Activated CD8-positive, alpha-beta T cell treated with anti-CD3 and anti-CD28 coated beads, Interleukin-2, amount 10 ng/mL, durations not matched to agents 7 days and 5 days (primary cell): ENCODE measurements at regions not wholly inside any gene's neighbourhood (a gene's known extent, or its start where the extent isn't known, plus 50 kb on each side); places are given as distances from the start of the nearest gene placed in this dataset.

Source experiments
- ATAC-seq: fragments of 150-1000 bp; cut with Tn5 transposase; one replicate; pipeline ENCODE4 v1.10.0; 2021; ENCODE audit warnings: moderate library complexity
- CTCF ChIA-PET: fragments of 350-600 bp; sonication (Branson Sonifier 250); formaldehyde crosslinking; loops from one replicate; lab custom pipeline; 2021; ENCODE audit warnings: antibody characterized with exemption; lab: Charles Lee
- POLR2A ChIA-PET: fragments of 350-600 bp; sonication (Branson Sonifier 250); formaldehyde crosslinking; loops from one replicate; lab custom pipeline; 2021; ENCODE audit warnings: antibody characterized with exemption; lab: Charles Lee
- DNase-seq: peaks from one replicate; pipeline ENCODE4 v3.0.0-alpha.2; 2020
- H3K27ac Mint-ChIP-seq: one replicate; pipeline ENCODE4 v1.8.0; 2021; ENCODE audit warnings: mild to moderate bottlenecking, mixed read lengths
- H3K27me3 Mint-ChIP-seq: one replicate; pipeline ENCODE4 v1.8.0; 2021; ENCODE audit warnings: low read depth, mixed read lengths
- H3K36me3 Mint-ChIP-seq: one replicate; pipeline ENCODE4 v1.8.0; 2021; ENCODE audit warnings: low read depth, mixed read lengths
- H3K4me1 Mint-ChIP-seq: one replicate; pipeline ENCODE4 v1.8.0; 2021; ENCODE audit warnings: low read depth, mixed read lengths
- H3K4me3 Mint-ChIP-seq: one replicate; pipeline ENCODE4 v1.8.0; 2021; ENCODE audit warnings: mild to moderate bottlenecking, mixed read lengths
- H3K9me3 Mint-ChIP-seq: one replicate; pipeline ENCODE4 v1.8.0; 2022; ENCODE audit warnings: mixed read lengths; ENCODE audit not compliant: insufficient read depth

GRCh38 chr2:193520709-193521458, 1326.2 kb upstream of the TMEFF2 start:
- H3K36me3 Mint-ChIP-seq: no peaks in the 10 kb centered on the region
- H3K27me3 Mint-ChIP-seq: no peaks in the 10 kb centered on the region
- DNase-seq (no peak), ATAC-seq (no peak)
- H3K9me3 Mint-ChIP-seq: peaks cover 3% of the 10 kb centered on the region
- no peak overlapping the region for H3K27ac Mint-ChIP-seq
- no peaks in the 10 kb centered on the region for H3K4me1 Mint-ChIP-seq
- CTCF ChIA-PET: no interaction called here
- POLR2A ChIA-PET: no interaction called here
- no peak overlapping the region for H3K4me3 Mint-ChIP-seq

DNA sequence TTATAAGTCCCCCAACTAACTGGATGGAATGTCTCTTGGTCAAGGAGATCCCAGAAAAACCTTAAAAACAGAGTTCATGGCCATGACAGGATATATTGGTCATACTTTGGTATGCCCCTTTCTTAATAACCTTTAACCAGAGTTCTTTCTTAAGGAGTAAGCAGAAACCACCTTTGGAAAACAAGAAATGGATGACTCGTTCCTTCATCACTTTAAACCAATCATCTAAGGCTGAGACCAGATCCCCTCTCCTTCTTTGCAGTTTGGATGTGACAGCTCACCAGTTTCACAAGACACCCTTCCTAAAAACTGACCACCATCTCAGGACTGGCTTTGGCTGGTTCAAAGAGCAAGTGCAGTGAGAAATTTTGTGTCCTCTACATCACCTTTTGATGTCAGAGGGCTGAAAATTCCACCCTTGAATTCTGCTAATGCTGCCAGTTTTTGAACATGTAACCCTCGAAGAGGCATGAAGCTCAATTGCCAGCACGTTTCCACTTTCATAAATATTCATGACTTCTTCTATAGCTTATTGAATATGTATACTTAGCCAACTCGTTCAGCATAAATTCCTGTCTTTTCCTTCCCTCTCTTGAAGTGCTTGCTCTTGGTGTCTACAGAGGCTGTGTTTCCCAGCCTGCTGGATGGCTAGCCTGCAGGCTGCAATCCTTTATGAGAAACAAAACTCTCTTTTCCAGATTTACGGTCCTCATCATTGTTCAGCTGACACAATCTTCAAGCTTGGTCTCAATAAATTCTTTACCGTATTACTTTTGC, 1323.5 kb upstream of the TMEFF2 start:
- ChIA-PET POLR2A (no interaction called here), CTCF (no interaction called here)
- peaks cover 3% of the 10 kb centered on the region for H3K9me3 Mint-ChIP-seq
- no peak for DNase-seq
- H3K27me3 Mint-ChIP-seq: no peaks in the 10 kb centered on the region
- no peak overlapping the region for H3K27ac Mint-ChIP-seq
- no peak for ATAC-seq
- no peak overlapping the region for H3K4me3 Mint-ChIP-seq
- H3K36me3 Mint-ChIP-seq: no peaks in the 10 kb centered on the region
- H3K4me1 Mint-ChIP-seq: no peaks in the 10 kb centered on the region

- H3K9me3 Mint-ChIP-seq: peaks cover 3% of the 10 kb centered on the region
- H3K27me3 Mint-ChIP-seq: no peaks in the 10 kb centered on the region
Observed at GRCh38 chr2:193517615-193518014, 1322.9 kb upstream of the TMEFF2 start.

GRCh38 chr2:193506035-193506434, 1311.3 kb upstream of the TMEFF2 start:
- Mint-ChIP-seq H3K4me3 (no peak overlapping the region), H3K36me3 (no peaks in the 10 kb centered on the region), H3K27me3 (no peaks in the 10 kb centered on the region), H3K9me3 (no peaks in the 10 kb centered on the region), H3K4me1 (no peaks in the 10 kb centered on the region), H3K27ac (no peak overlapping the region)
- CTCF ChIA-PET: no interaction called here
- POLR2A ChIA-PET: no interaction called here
- DNase-seq (no peak), ATAC-seq (no peak)

More at GRCh38 chr2:193517615-193518014, 1322.9 kb upstream of the TMEFF2 start:
- ATAC-seq: no peak
- no peak for DNase-seq
- Mint-ChIP-seq H3K4me3 (no peak overlapping the region), H3K4me1 (no peaks in the 10 kb centered on the region), H3K27ac (no peak overlapping the region), H3K36me3 (no peaks in the 10 kb centered on the region)
- ChIA-PET POLR2A (no interaction called here), CTCF (no interaction called here)

- Mint-ChIP-seq H3K36me3 (no peaks in the 10 kb centered on the region), H3K27ac (no peak overlapping the region), H3K4me1 (no peaks in the 10 kb centered on the region), H3K9me3 (no peaks in the 10 kb centered on the region), H3K27me3 (no peaks in the 10 kb centered on the region), H3K4me3 (no peak overlapping the region)
- POLR2A ChIA-PET: no interaction called here
- CTCF ChIA-PET: no interaction called here
- ATAC-seq (no peak), DNase-seq (no peak)
Observed at GRCh38 chr2:193505620-193506019, 1310.9 kb upstream of the TMEFF2 start.

DNA sequence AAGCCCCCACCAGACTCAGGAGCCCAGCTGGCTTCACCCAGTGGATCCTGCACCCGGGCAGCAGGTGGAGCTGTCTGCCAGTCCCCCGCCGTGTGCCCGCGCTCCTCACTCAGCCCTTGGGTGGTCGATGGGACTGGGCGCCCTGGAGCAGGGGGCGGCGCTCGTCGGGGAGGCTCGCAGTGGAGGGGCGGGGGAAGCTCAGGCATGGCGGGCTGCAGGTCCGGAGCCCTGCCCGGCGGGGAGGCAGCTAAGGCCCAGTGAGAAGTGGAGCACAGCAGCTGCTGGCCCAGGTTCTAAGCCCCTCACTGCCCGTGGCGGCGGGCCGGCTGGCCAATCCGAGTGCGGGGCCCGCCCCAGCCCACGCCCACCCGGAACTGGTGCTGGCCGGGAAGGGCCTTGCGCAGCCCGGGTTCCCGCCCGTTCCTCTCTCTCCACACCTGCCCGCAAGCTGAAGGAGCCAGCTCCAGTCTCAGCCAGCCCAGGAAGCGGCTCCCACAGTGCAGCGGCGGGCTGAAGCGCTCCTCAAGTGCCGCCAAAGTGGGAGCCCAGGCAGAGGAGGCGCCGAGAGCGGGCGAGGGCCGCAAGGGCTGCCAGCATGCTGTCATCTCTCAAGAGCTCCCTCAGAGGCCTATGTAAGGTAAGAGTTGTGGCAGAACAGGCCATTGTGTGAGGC, 1307.8 kb upstream of the TMEFF2 start:
- H3K4me3 Mint-ChIP-seq: no peak overlapping the region
- H3K27ac Mint-ChIP-seq: no peak overlapping the region
- ChIA-PET POLR2A (no interaction called here), CTCF (no interaction called here)
- no peaks in the 10 kb centered on the region for H3K9me3 Mint-ChIP-seq
- H3K4me1 Mint-ChIP-seq: no peaks in the 10 kb centered on the region
- ATAC-seq: no peak
- no peak for DNase-seq
- H3K36me3 Mint-ChIP-seq: no peaks in the 10 kb centered on the region
- no peaks in the 10 kb centered on the region for H3K27me3 Mint-ChIP-seq

- DNase-seq: no peak
- ChIA-PET POLR2A (no interaction called here), CTCF (no interaction called here)
- Mint-ChIP-seq H3K4me3 (no peak overlapping the region), H3K9me3 (no peaks in the 10 kb centered on the region), H3K36me3 (no peaks in the 10 kb centered on the region), H3K4me1 (no peaks in the 10 kb centered on the region), H3K27me3 (no peaks in the 10 kb centered on the region), H3K27ac (no peak overlapping the region)
- ATAC-seq: no peak
Observed at GRCh38 chr2:193496786-193497185, 1302.1 kb upstream of the TMEFF2 start.

GRCh38 chr2:193482557-193482956, 1287.8 kb upstream of the TMEFF2 start:
- Mint-ChIP-seq H3K4me1 (no peaks in the 10 kb centered on the region), H3K36me3 (no peaks in the 10 kb centered on the region), H3K9me3 (no peaks in the 10 kb centered on the region), H3K27ac (no peak overlapping the region), H3K27me3 (no peaks in the 10 kb centered on the region), H3K4me3 (no peak overlapping the region)
- DNase-seq (no peak), ATAC-seq (no peak)
- ChIA-PET CTCF (no interaction called here), POLR2A (no interaction called here)

- Mint-ChIP-seq H3K4me3 (no peak overlapping the region), H3K27me3 (no peaks in the 10 kb centered on the region)
- CTCF ChIA-PET: no interaction called here
Observed at GRCh38 chr2:193480187-193480586, 1285.5 kb upstream of the TMEFF2 start.

GRCh38 chr2:193476171-193476800, 1281.6 kb upstream of the TMEFF2 start:
- CTCF ChIA-PET: no interaction called here
- H3K27ac Mint-ChIP-seq: no peak overlapping the region
- no peak overlapping the region for H3K4me3 Mint-ChIP-seq
- DNase-seq (no peak), ATAC-seq (no peak)
- no peaks in the 10 kb centered on the region for H3K27me3 Mint-ChIP-seq
- peaks cover 7% of the 10 kb centered on the region for H3K4me1 Mint-ChIP-seq
- no peaks in the 10 kb centered on the region for H3K9me3 Mint-ChIP-seq
- POLR2A ChIA-PET: no interaction called here
- H3K36me3 Mint-ChIP-seq: no peaks in the 10 kb centered on the region

More at GRCh38 chr2:193480187-193480586, 1285.5 kb upstream of the TMEFF2 start:
- Mint-ChIP-seq H3K4me1 (peaks cover 7% of the 10 kb centered on the region), H3K27ac (no peak overlapping the region), H3K9me3 (no peaks in the 10 kb centered on the region), H3K36me3 (no peaks in the 10 kb centered on the region)
- ATAC-seq: no peak
- DNase-seq: no peak
- POLR2A ChIA-PET: no interaction called here

DNA sequence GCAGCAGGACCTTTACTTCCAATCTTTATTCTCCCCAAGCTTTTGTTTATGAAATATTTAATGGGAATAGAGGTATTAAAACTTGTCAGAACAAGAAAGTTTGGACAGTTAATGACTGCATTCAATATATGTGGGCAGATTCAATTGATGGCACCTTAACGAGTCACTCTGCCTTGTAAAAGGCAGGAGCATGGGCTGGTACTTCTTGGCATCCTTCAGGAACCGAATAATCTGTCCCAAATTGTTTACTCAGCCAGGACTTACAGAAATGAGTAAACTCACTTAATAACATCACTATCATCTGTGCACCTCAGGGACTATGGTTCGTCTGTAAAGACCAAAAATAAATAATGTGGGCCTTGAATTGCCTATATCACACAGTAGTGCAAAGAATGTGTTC, 1280.3 kb upstream of the TMEFF2 start:
- Mint-ChIP-seq H3K27me3 (no peaks in the 10 kb centered on the region), H3K4me1 (peaks cover 8% of the 10 kb centered on the region), H3K36me3 (no peaks in the 10 kb centered on the region), H3K4me3 (no peak overlapping the region), H3K9me3 (no peaks in the 10 kb centered on the region), H3K27ac (no peak overlapping the region)
- no peak for DNase-seq
- ChIA-PET POLR2A (no interaction called here), CTCF (no interaction called here)
- no peak for ATAC-seq

GRCh38 chr2:193469251-193469650, 1274.5 kb upstream of the TMEFF2 start:
- ChIA-PET CTCF (no interaction called here), POLR2A (no interaction called here)
- H3K4me3 Mint-ChIP-seq: no peak overlapping the region
- ATAC-seq (no peak), DNase-seq (no peak)
- H3K36me3 Mint-ChIP-seq: no peaks in the 10 kb centered on the region
- H3K4me1 Mint-ChIP-seq: peaks cover 10% of the 10 kb centered on the region
- no peaks in the 10 kb centered on the region for H3K9me3 Mint-ChIP-seq
- no peak overlapping the region for H3K27ac Mint-ChIP-seq
- no peaks in the 10 kb centered on the region for H3K27me3 Mint-ChIP-seq
